HepG2 (cell line): ENCODE measurements at regions not wholly inside any gene's neighbourhood (a gene's known extent, or its start where the extent isn't known, plus 50 kb on each side); places are given as distances from the start of the nearest gene placed in this dataset.

Experiments used
- ARNT ChIP-seq: fragments of 450-650 bp; IDR thresholded peaks from 2 replicates; pipeline ENCODE4 v1.6.1; 2017
- ATF2 ChIP-seq: sonication (generic); formaldehyde crosslinking; IDR thresholded peaks from 2 replicates; pipeline ENCODE4 v1.4.0; 2020; ENCODE audit warnings: missing genetic modification reagents
- CTCF ChIP-seq: sonication (generic); formaldehyde crosslinking; IDR thresholded peaks from 2 replicates; pipeline ENCODE4 v1.5.0; 2020; ENCODE audit warnings: mild to moderate bottlenecking, missing genetic modification reagents, moderate library complexity
- FOXC1 ChIP-seq: sonication (generic); formaldehyde crosslinking; IDR thresholded peaks from 2 replicates; pipeline ENCODE4 v1.8.0; 2022; ENCODE audit warnings: mild to moderate bottlenecking, missing genetic modification reagents, borderline replicate concordance
- KLF12 ChIP-seq: sonication (generic); formaldehyde crosslinking; IDR thresholded peaks from 2 replicates; pipeline ENCODE4 v1.4.0; 2020; ENCODE audit warnings: missing genetic modification reagents, borderline replicate concordance
- MAF1 ChIP-seq: sonication (generic); formaldehyde crosslinking; IDR thresholded peaks from 2 replicates; pipeline ENCODE4 v1.5.0; 2020; ENCODE audit warnings: missing genetic modification reagents, borderline replicate concordance
- MIER2 ChIP-seq: IDR thresholded peaks from 2 replicates; pipeline ENCODE4 v1.6.1; 2016; ENCODE audit warnings: missing biosample characterization, missing genetic modification reagents
- PBX3 ChIP-seq: sonication (generic); formaldehyde crosslinking; IDR thresholded peaks from 2 replicates; pipeline ENCODE4 v1.8.1; 2023; ENCODE audit warnings: missing genetic modification reagents, inconsistent platforms, borderline replicate concordance
- SMAD1 ChIP-seq: sonication (generic); formaldehyde crosslinking; IDR thresholded peaks from 2 replicates; pipeline ENCODE4 v1.4.0; 2020; ENCODE audit warnings: missing genetic modification reagents, low read depth, mild to moderate bottlenecking, borderline replicate concordance
- SNAI1 ChIP-seq: sonication (generic); formaldehyde crosslinking; IDR thresholded peaks from 2 replicates; pipeline ENCODE4 v1.5.0; 2020; ENCODE audit warnings: mild to moderate bottlenecking, missing genetic modification reagents, borderline replicate concordance
- ZNF280D ChIP-seq: sonication (generic); formaldehyde crosslinking; IDR thresholded peaks from 2 replicates; pipeline ENCODE4 v1.5.1; 2020; ENCODE audit warnings: mild to moderate bottlenecking, missing genetic modification reagents
- ZNF326 ChIP-seq: sonication (generic); formaldehyde crosslinking; IDR thresholded peaks from 2 replicates; pipeline ENCODE4 v1.4.0; 2020; ENCODE audit warnings: missing genetic modification reagents, borderline replicate concordance
- ZNF33B ChIP-seq: sonication (generic); formaldehyde crosslinking; IDR thresholded peaks from 2 replicates; pipeline ENCODE4 v1.5.1; 2020; ENCODE audit warnings: mild to moderate bottlenecking, missing genetic modification reagents
- ZNF34 ChIP-seq: sonication (generic); formaldehyde crosslinking; IDR thresholded peaks from 2 replicates; pipeline ENCODE4 v1.4.0; 2020; ENCODE audit warnings: mild to moderate bottlenecking, missing genetic modification reagents, borderline replicate concordance
- ZNF430 ChIP-seq: sonication (generic); formaldehyde crosslinking; IDR thresholded peaks from 2 replicates; pipeline ENCODE4 v1.9.0; 2021; ENCODE audit warnings: mild to moderate bottlenecking, missing genetic modification reagents
- ZNF496 ChIP-seq: sonication (generic); formaldehyde crosslinking; IDR thresholded peaks from 2 replicates; pipeline ENCODE4 v1.8.1; 2023; ENCODE audit warnings: mild to moderate bottlenecking, moderate library complexity, missing genetic modification reagents; ENCODE audit not compliant: insufficient replicate concordance

- TF ChIP-seq CTCF (CRISPR knock-in tag) (peak; percentile 25; the same call in 1 of the 2 replicates), ATF2 (CRISPR knock-in tag) (peak; percentile 68; the same call in 1 of the 2 replicates), ZNF280D (CRISPR knock-in tag) (peak; percentile 86), FOXC1 (CRISPR knock-in tag) (0 out of 2 replicates have a peak, but pooled peaks have one; percentile 51), PBX3 (CRISPR knock-in tag) (no peak), ARNT (no peak; the same call in 1 of the 2 replicates), ZNF496 (CRISPR knock-in tag) (no peak), MIER2 (CRISPR knock-in tag) (peak; percentile 54; the same call in 1 of the 2 replicates), SMAD1 (CRISPR knock-in tag) (peak; percentile 41; the same call in 1 of the 2 replicates), KLF12 (CRISPR knock-in tag) (no peak), ZNF326 (CRISPR knock-in tag) (no peak), SNAI1 (no peak), ZNF33B (CRISPR knock-in tag) (0 out of 2 replicates have a peak, but pooled peaks have one; percentile 84), MAF1 (CRISPR knock-in tag) (no peak), ZNF34 (CRISPR knock-in tag) (no peak), ZNF430 (CRISPR knock-in tag) (peak; percentile 64; the same call in 1 of the 2 replicates)
These were observed 405.2 kb upstream of the TBX3 start (continued) for GRCh38 chr12:115088995-115089841.
